ENCODE measurements at regions not wholly inside any gene's neighbourhood (a gene's known extent, or its start where the extent isn't known, plus 50 kb on each side); places are given as distances from the start of the nearest gene placed in this dataset.

DNA sequence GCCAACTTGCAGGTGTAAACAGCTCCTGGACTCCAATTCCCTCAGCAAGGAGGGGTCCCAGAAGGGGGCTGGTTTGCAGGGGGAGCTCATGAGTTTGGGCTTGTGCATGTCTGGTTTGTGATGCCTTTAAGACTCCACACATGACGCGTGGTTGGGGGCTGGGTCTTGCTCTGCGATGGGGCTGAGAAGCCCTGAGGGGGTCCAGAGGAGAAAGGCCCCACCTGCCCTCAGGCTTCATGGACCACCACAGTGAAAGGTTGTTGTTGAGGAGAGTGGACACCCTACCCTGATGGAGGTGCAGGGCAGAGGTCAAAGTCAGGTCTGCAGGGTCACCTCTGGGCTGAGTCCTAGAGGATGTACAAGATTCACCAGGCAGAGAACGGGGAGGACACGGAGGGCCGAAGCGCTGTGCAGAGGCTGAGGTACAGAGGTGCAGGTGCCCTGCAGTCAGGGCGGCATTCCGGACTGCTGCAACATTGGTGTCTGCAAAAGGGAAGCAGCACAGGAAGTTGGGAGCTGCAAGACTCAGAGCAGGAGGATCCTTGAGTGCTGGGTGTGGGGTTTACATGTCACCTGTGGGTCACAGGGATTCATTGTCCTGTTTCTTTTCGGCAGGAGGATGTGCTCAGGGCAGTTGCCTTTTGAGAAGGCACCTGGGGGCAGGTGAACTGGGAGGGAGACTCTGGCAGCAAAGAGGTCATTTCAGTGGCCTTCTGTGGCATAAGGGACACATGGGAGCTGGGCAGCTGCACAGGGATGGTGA lies 399.4 kb downstream of the PTPRU start (continued):
- no peak for TF ChIP-seq GABPA (IDR thresholded peaks at IDR 0.05 in 1 of 2, conservative IDR thresholded peaks at IDR 0.05 in 1 of 2)
- TF ChIP-seq RXRA (IDR thresholded peaks at IDR 0.05) = no peak
- TF ChIP-seq JUND (IDR thresholded peaks at IDR 0.05) = no peak
- TF ChIP-seq NR2F2 (IDR thresholded peaks at IDR 0.05) = no peak
- no peak for TF ChIP-seq YY1 (IDR thresholded peaks at IDR 0.05)

DNA sequence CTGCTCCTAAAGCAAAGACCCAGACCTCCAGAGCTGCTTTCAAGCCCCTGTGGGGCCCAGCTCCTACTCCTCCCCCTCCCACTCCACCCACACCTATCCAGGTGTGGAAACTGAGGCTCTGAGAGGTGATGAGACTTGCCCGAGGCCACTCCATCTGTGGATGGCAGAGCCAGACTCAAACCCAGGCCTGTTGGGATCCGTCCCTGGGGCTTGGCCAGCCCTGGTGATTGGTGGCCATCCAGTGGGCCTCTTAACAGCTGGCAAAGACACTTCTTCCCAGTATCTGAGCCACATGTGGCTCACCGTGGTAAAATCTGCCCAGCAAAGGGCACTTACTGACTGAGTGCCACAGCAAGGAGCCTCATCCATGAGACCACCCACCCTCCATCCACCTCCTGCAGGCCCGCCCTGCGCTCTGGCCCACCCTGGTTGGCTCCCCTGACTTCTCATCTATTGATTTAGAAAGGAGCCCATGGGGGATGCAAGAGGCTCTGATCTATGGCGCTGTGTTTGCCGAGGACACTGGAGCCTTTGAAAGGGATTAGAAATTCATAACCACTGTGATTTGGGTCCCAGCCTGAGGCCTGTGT lies 398.5 kb downstream of the PTPRU start:
- Histone ChIP-seq H3K27ac (ENCODE audit: low read depth in 1 of 2, low read length in 2 of 2) (no peak overlapping the region), H3K9ac (ENCODE audit: low read depth in 1 of 2, low read length in 2 of 2) (no peak overlapping the region), H3K36me3 (ENCODE audit: control insufficient read depth in 4 of 4, insufficient read depth in 3 of 4, low read depth in 1 of 4, low read length in 3 of 4) (no peaks in the 10 kb centered on the region), H3K4me3 (ENCODE audit: low read depth in 1 of 3, low read length in 3 of 3) (no peak overlapping the region), H3K9me3 (ENCODE audit: control insufficient read depth in 4 of 4, low read length in 3 of 4) (no peaks in the 10 kb centered on the region), H3K27me3 (ENCODE audit: control insufficient read depth in 4 of 4, insufficient read depth in 4 of 4, low read length in 3 of 4) (no peaks in the 10 kb centered on the region), H3K4me1 (ENCODE audit: control insufficient read depth in 4 of 4, insufficient read depth in 4 of 4, low read length in 3 of 4) (no peaks in the 10 kb centered on the region)
- 88% methylated on average over 7 of the region's 7 CpGs for WGBS
- TF ChIP-seq JUND (IDR thresholded peaks at IDR 0.05) = no peak
- TF ChIP-seq, protein P1, sequence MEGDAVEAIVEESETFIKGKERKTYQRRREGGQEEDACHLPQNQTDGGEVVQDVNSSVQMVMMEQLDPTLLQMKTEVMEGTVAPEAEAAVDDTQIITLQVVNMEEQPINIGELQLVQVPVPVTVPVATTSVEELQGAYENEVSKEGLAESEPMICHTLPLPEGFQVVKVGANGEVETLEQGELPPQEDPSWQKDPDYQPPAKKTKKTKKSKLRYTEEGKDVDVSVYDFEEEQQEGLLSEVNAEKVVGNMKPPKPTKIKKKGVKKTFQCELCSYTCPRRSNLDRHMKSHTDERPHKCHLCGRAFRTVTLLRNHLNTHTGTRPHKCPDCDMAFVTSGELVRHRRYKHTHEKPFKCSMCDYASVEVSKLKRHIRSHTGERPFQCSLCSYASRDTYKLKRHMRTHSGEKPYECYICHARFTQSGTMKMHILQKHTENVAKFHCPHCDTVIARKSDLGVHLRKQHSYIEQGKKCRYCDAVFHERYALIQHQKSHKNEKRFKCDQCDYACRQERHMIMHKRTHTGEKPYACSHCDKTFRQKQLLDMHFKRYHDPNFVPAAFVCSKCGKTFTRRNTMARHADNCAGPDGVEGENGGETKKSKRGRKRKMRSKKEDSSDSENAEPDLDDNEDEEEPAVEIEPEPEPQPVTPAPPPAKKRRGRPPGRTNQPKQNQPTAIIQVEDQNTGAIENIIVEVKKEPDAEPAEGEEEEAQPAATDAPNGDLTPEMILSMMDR (IDR thresholded peaks at IDR 0.05; ENCODE audit: low read depth, low read length, missing input control) = no peak
- TF ChIP-seq, protein P2, sequence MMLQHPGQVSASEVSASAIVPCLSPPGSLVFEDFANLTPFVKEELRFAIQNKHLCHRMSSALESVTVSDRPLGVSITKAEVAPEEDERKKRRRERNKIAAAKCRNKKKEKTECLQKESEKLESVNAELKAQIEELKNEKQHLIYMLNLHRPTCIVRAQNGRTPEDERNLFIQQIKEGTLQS (IDR thresholded peaks at IDR 0.05) = no peak
- TF ChIP-seq FOXA2 (IDR thresholded peaks at IDR 0.05) = no peak
- no peak for TF ChIP-seq NR2F2 (IDR thresholded peaks at IDR 0.05)
- TF ChIP-seq YY1 (IDR thresholded peaks at IDR 0.05) = no peak
- TF ChIP-seq HNF4A (conservative IDR thresholded peaks at IDR 0.05) = no peak
- no peak for TF ChIP-seq FOXA1 (IDR thresholded peaks at IDR 0.05)
- TF ChIP-seq, protein P3, sequence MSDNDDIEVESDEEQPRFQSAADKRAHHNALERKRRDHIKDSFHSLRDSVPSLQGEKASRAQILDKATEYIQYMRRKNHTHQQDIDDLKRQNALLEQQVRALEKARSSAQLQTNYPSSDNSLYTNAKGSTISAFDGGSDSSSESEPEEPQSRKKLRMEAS (IDR thresholded peaks at IDR 0.05) = no peak
- TF ChIP-seq RAD21 (IDR thresholded peaks at IDR 0.05) = no peak
- no peak for TF ChIP-seq TAF1 (conservative IDR thresholded peaks at IDR 0.05)
- TF ChIP-seq, protein P4, sequence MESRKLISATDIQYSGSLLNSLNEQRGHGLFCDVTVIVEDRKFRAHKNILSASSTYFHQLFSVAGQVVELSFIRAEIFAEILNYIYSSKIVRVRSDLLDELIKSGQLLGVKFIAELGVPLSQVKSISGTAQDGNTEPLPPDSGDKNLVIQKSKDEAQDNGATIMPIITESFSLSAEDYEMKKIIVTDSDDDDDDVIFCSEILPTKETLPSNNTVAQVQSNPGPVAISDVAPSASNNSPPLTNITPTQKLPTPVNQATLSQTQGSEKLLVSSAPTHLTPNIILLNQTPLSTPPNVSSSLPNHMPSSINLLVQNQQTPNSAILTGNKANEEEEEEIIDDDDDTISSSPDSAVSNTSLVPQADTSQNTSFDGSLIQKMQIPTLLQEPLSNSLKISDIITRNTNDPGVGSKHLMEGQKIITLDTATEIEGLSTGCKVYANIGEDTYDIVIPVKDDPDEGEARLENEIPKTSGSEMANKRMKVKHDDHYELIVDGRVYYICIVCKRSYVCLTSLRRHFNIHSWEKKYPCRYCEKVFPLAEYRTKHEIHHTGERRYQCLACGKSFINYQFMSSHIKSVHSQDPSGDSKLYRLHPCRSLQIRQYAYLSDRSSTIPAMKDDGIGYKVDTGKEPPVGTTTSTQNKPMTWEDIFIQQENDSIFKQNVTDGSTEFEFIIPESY (IDR thresholded peaks at IDR 0.05) = no peak
- TF ChIP-seq, protein P5, sequence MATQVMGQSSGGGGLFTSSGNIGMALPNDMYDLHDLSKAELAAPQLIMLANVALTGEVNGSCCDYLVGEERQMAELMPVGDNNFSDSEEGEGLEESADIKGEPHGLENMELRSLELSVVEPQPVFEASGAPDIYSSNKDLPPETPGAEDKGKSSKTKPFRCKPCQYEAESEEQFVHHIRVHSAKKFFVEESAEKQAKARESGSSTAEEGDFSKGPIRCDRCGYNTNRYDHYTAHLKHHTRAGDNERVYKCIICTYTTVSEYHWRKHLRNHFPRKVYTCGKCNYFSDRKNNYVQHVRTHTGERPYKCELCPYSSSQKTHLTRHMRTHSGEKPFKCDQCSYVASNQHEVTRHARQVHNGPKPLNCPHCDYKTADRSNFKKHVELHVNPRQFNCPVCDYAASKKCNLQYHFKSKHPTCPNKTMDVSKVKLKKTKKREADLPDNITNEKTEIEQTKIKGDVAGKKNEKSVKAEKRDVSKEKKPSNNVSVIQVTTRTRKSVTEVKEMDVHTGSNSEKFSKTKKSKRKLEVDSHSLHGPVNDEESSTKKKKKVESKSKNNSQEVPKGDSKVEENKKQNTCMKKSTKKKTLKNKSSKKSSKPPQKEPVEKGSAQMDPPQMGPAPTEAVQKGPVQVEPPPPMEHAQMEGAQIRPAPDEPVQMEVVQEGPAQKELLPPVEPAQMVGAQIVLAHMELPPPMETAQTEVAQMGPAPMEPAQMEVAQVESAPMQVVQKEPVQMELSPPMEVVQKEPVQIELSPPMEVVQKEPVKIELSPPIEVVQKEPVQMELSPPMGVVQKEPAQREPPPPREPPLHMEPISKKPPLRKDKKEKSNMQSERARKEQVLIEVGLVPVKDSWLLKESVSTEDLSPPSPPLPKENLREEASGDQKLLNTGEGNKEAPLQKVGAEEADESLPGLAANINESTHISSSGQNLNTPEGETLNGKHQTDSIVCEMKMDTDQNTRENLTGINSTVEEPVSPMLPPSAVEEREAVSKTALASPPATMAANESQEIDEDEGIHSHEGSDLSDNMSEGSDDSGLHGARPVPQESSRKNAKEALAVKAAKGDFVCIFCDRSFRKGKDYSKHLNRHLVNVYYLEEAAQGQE (IDR thresholded peaks at IDR 0.05) = no peak
- no peak for TF ChIP-seq GABPA (IDR thresholded peaks at IDR 0.05 in 1 of 2, conservative IDR thresholded peaks at IDR 0.05 in 1 of 2)
- no peak for TF ChIP-seq SP1 (IDR thresholded peaks at IDR 0.05)
- no peak for TF ChIP-seq HNF4G (IDR thresholded peaks at IDR 0.05)
- no peak for DNase-seq (ENCODE audit: low spot score)
